Thyroid gland (tissue), 4 donors: ENCODE measurements at regions not wholly inside any gene's neighbourhood (a gene's known extent, or its start where the extent isn't known, plus 50 kb on each side); places are given as distances from the start of the nearest gene placed in this dataset.

Source experiments
- POLR2A ChIP-seq, 2 donors: fragments of 450-650 bp; IDR thresholded peaks; one replicate each; pipeline ENCODE4 v1.6.1; 2017; ENCODE audit warnings: antibody characterized with exemption in 2 of 2, mild to moderate bottlenecking in 2 of 2, moderate library complexity in 1 of 2
- TF ChIP-seq, protein P1 (sequence below), 6 experiments: fragments of 200-600 bp in 3 of 6; fragments of 450-650 bp in 3 of 6; sonication (generic) in 3 of 6; IDR thresholded peaks; one replicate each; pipeline ENCODE4 v1.5.1; 2016 to 2019; ENCODE audit warnings: antibody characterized with exemption in 6 of 6, mild to moderate bottlenecking in 2 of 6, inconsistent platforms in 1 of 6, moderate library complexity in 1 of 6

- no peak for TF ChIP-seq POLR2A (IDR thresholded peaks at IDR 0.05)
- TF ChIP-seq, protein P1, sequence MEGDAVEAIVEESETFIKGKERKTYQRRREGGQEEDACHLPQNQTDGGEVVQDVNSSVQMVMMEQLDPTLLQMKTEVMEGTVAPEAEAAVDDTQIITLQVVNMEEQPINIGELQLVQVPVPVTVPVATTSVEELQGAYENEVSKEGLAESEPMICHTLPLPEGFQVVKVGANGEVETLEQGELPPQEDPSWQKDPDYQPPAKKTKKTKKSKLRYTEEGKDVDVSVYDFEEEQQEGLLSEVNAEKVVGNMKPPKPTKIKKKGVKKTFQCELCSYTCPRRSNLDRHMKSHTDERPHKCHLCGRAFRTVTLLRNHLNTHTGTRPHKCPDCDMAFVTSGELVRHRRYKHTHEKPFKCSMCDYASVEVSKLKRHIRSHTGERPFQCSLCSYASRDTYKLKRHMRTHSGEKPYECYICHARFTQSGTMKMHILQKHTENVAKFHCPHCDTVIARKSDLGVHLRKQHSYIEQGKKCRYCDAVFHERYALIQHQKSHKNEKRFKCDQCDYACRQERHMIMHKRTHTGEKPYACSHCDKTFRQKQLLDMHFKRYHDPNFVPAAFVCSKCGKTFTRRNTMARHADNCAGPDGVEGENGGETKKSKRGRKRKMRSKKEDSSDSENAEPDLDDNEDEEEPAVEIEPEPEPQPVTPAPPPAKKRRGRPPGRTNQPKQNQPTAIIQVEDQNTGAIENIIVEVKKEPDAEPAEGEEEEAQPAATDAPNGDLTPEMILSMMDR (IDR thresholded peaks at IDR 0.05), result no peak
Measured at GRCh38 chr13:95445131-95445530, 107.4 kb upstream of the CLDN10 start.
